HCT116 (cell line): ENCODE measurements at regions not wholly inside any gene's neighbourhood (a gene's known extent, or its start where the extent isn't known, plus 50 kb on each side); places are given as distances from the start of the nearest gene placed in this dataset.

Experiments used
- CTCF ChIP-seq, 3 experiments: fragments of 200-600 bp in 1 of 3; sonication (generic) in 1 of 3; IDR thresholded peaks in 2 of 3; conservative IDR thresholded peaks in 1 of 3; 2 replicates each; pipeline ENCODE4 v1.5.1; 2012 to 2017; ENCODE audit warnings: low read depth in 2 of 3, low read length in 2 of 3, antibody characterized with exemption in 1 of 3, borderline replicate concordance in 1 of 3, control low read depth in 1 of 3, mild to moderate bottlenecking in 1 of 3, mixed read lengths in 1 of 3, mixed run types in 1 of 3, moderate library complexity in 1 of 3; ENCODE audit not compliant: insufficient read depth in 1 of 3
- JUND ChIP-seq: IDR thresholded peaks from 2 replicates; pipeline ENCODE4 v1.6.1; 2012
- POLR2A ChIP-seq: IDR thresholded peaks from 2 replicates; pipeline ENCODE4 v1.7.0; 2011; ENCODE audit warnings: borderline replicate concordance; ENCODE audit not compliant: insufficient read depth, insufficient read length; ENCODE audit errors: extremely low read depth
- POLR2AphosphoS5 ChIP-seq: IDR thresholded peaks from 2 replicates; pipeline ENCODE4 v1.6.1; 2011; ENCODE audit warnings: mild to moderate bottlenecking, low read depth, low read length, moderate library complexity
- SIN3A ChIP-seq: IDR thresholded peaks from 2 replicates; pipeline ENCODE4 v1.6.1; 2012; ENCODE audit warnings: low read depth
- SP1 ChIP-seq: IDR thresholded peaks from 2 replicates; pipeline ENCODE4 v1.6.1; 2012; ENCODE audit warnings: low read depth
- ZNF274 ChIP-seq: fragments of 200-500 bp; sonication (Bioruptor generic); IDR thresholded peaks from 2 replicates; pipeline ENCODE4 v1.6.1; 2014; ENCODE audit warnings: mild to moderate bottlenecking, low read depth, low read length, inconsistent platforms

- TF ChIP-seq JUND = no peak
- TF ChIP-seq CTCF (IDR thresholded peaks at IDR 0.05 in 2 of 3, conservative IDR thresholded peaks at IDR 0.05 in 1 of 3; ENCODE audit: borderline replicate concordance in 1 of 3, insufficient read depth in 1 of 3, low read depth in 2 of 3, low read length in 2 of 3) = no peak
- no peak for TF ChIP-seq ZNF274
- no peak for TF ChIP-seq POLR2AphosphoS5
- no peak for TF ChIP-seq SP1
- no peak for TF ChIP-seq SIN3A
- no peak for TF ChIP-seq POLR2A
Measured at GRCh38 chr4:116401293-116401692, 684.1 kb downstream of the TRAM1L1 start.
